B cell (primary cell): ENCODE measurements at regions not wholly inside any gene's neighbourhood (a gene's known extent, or its start where the extent isn't known, plus 50 kb on each side); places are given as distances from the start of the nearest gene placed in this dataset.

ENCODE experiments used
- ATAC-seq: fragments of 200-7000 bp; cut with Tn5 transposase; one replicate; pipeline ENCODE4 v1.10.0; 2021; ENCODE audit warnings: low read depth, mild to moderate bottlenecking, moderate number of reproducible peaks, moderate library complexity
- CTCF ChIA-PET: fragments of 350-600 bp; sonication (Branson Sonifier 250); formaldehyde crosslinking; loops from one replicate; lab custom pipeline; 2021; ENCODE audit warnings: antibody characterized with exemption, inconsistent platforms; lab: Charles Lee
- POLR2A ChIA-PET: fragments of 350-600 bp; sonication (Branson Sonifier 250); formaldehyde crosslinking; loops from one replicate; lab custom pipeline; 2021; ENCODE audit warnings: antibody characterized with exemption; lab: Charles Lee
- DNase-seq: peaks from one replicate; pipeline ENCODE4 v3.0.0; 2013
- H2AFZ ChIP-seq: 2 replicates; pipeline ENCODE4 v1.6.1; 2012; ENCODE audit warnings: mild to moderate bottlenecking, low read depth, low read length; ENCODE audit not compliant: insufficient read depth, poor library complexity, severe bottlenecking
- H3K27ac ChIP-seq, 2 donors: 1 replicate in 1 of 2; 2 replicates in 1 of 2; pipeline ENCODE4 v1.5.1; 2012 to 2013; ENCODE audit warnings: low read length in 2 of 2, mild to moderate bottlenecking in 2 of 2, moderate library complexity in 1 of 2
- H3K27me3 ChIP-seq, 4 experiments: fragments of 200-600 bp in 1 of 4; sonication (generic) in 1 of 4; replicated peaks in 1 of 4; 1 replicate in 2 of 4; 2 replicates in 2 of 4; pipeline versions ENCODE4 v1.6.1 to v1.7.0; 2013 to 2016; ENCODE audit warnings: low read length in 3 of 4, mild to moderate bottlenecking in 2 of 4, mixed read lengths in 1 of 4, moderate library complexity in 1 of 4; ENCODE audit not compliant: insufficient read depth in 4 of 4, control insufficient read depth in 3 of 4; ENCODE audit errors: control extremely low read depth in 1 of 4
- H3K36me3 ChIP-seq, 2 experiments: replicated peaks in 1 of 2; 1 replicate in 1 of 2; 2 replicates in 1 of 2; pipeline versions ENCODE4 v1.6.1 to v1.7.1; 2013; ENCODE audit warnings: low read length in 1 of 2; ENCODE audit not compliant: insufficient read depth in 2 of 2, control insufficient read depth in 1 of 2; ENCODE audit errors: control extremely low read depth in 1 of 2, extremely low read depth in 1 of 2
- H3K4me1 ChIP-seq, 2 donors: fragments of 200-600 bp in 1 of 2; sonication (generic) in 1 of 2; 1 replicate in 1 of 2; 2 replicates in 1 of 2; pipeline versions ENCODE4 v1.5.1 to v1.6.1; 2013 to 2017; ENCODE audit warnings: low read length in 2 of 2; ENCODE audit not compliant: control insufficient read depth in 2 of 2, insufficient read depth in 2 of 2
- H3K4me2 ChIP-seq: replicated peaks from 2 replicates; pipeline ENCODE3; 2012; ENCODE audit warnings: mild to moderate bottlenecking, low read depth, low read length; ENCODE audit not compliant: poor library complexity, severe bottlenecking
- H3K4me3 ChIP-seq, 5 experiments: fragments of 200-600 bp in 1 of 5; sonication (generic) in 1 of 5; 1 replicate in 3 of 5; 2 replicates in 2 of 5; pipeline versions ENCODE4 v1.5.1 to v1.7.0; 2011 to 2016; ENCODE audit warnings: low read length in 4 of 5, mild to moderate bottlenecking in 4 of 5, low read depth in 2 of 5, control low read depth in 1 of 5, moderate library complexity in 1 of 5; ENCODE audit not compliant: insufficient read depth in 1 of 5; ENCODE audit errors: control extremely low read depth in 1 of 5, extremely low read depth in 1 of 5
- H3K79me2 ChIP-seq: fragments of 200-600 bp; sonication (generic); one replicate; pipeline ENCODE4 v1.6.0; 2016; ENCODE audit warnings: low read length; ENCODE audit not compliant: control insufficient read depth, insufficient read depth
- H3K9ac ChIP-seq: fragments of 200-600 bp; sonication (generic); 2 replicates; pipeline ENCODE4 v1.6.1; 2017; ENCODE audit warnings: mild to moderate bottlenecking, low read length, moderate library complexity
- H3K9me3 ChIP-seq, 3 donors: one replicate each; pipeline versions ENCODE4 v1.6.1 to v1.7.1; 2013; ENCODE audit warnings: low read length in 2 of 3; ENCODE audit not compliant: control insufficient read depth in 2 of 3, insufficient read depth in 1 of 3; ENCODE audit errors: control extremely low read depth in 1 of 3
- H4K20me1 ChIP-seq: 2 replicates; pipeline ENCODE4 v1.6.0; 2012; ENCODE audit warnings: mild to moderate bottlenecking, low read length; ENCODE audit not compliant: insufficient read depth, control insufficient read depth, poor library complexity, severe bottlenecking
- H3K27ac Mint-ChIP-seq: one replicate; pipeline ENCODE4 v1.8.0; 2021; ENCODE audit warnings: mixed read lengths
- H3K27me3 Mint-ChIP-seq: one replicate; pipeline ENCODE4 v1.8.0; 2021; ENCODE audit warnings: mixed read lengths
- H3K4me1 Mint-ChIP-seq: one replicate; pipeline ENCODE4 v1.8.0; 2021; ENCODE audit warnings: mixed read lengths
- H3K4me3 Mint-ChIP-seq: one replicate; pipeline ENCODE4 v1.8.0; 2021; ENCODE audit warnings: mixed read lengths
- H3K9me3 Mint-ChIP-seq: one replicate; pipeline ENCODE4 v1.8.0; 2022; ENCODE audit warnings: mixed read lengths; ENCODE audit not compliant: insufficient read depth
- EZH2 ChIP-seq: IDR thresholded peaks from 2 replicates; pipeline ENCODE4 v1.6.1; 2012; ENCODE audit warnings: borderline replicate concordance, low read depth, mild to moderate bottlenecking, moderate library complexity, low read length; ENCODE audit not compliant: insufficient read depth, poor library complexity, severe bottlenecking
- WGBS: methylation state at CpG from one replicate; pipeline ENCODE4 v1.1.5; 2013; ENCODE audit warnings: missing lambda C conversion rate; ENCODE audit not compliant: insufficient coverage; 5-methylcytosine and 5-hydroxymethylcytosine counted together
- intact Hi-C: fragments of 100-400 bp; cut with micrococcal nuclease; formaldehyde crosslinking; loops from one replicate; pipeline ENCODE4 v1.10.0; 2022
- TF ChIP-seq, protein P1 (sequence below): fragments of 200-600 bp; IDR thresholded peaks from one replicate; pipeline ENCODE4 v1.8.0; 2022; ENCODE audit warnings: antibody characterized with exemption, mild to moderate bottlenecking

DNA sequence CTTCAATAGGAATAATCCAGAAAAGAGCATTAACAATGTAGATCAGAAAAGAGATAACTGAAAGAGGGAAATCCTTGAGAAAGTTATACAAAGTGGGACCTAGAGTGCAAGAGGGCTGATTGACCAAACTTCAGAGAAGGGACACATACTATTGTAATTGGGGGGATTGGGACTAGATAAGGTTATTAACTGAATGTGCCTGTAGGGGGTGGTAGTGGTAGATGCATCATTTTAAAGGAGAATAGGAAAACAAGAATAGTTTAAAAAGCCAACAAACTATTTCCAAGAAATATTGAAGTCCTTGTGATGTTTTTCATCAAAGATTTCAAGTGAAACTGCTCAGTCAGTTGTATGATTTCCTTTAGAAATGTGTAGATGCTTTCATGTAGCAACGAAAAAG lies 468.5 kb downstream of the TAF11L14 start:
- Histone ChIP-seq H3K36me3 (no peaks in the 10 kb centered on the region), H3K4me2 (no peak overlapping the region), H3K4me1 (no peaks in the 10 kb centered on the region), H4K20me1 (no peaks in the 10 kb centered on the region), H3K9me3 (no peaks in the 10 kb centered on the region), H3K27me3 (no peaks in the 10 kb centered on the region), H3K79me2 (no peaks in the 10 kb centered on the region), H3K4me3 (no peak overlapping the region), H3K27ac (no peak overlapping the region), H2AFZ (no peak overlapping the region), H3K9ac (no peak overlapping the region)
- no peak overlapping the region for H3K27ac Mint-ChIP-seq
- H3K9me3 Mint-ChIP-seq: no peaks in the 10 kb centered on the region
- no peak for DNase-seq
- TF ChIP-seq, protein P1, sequence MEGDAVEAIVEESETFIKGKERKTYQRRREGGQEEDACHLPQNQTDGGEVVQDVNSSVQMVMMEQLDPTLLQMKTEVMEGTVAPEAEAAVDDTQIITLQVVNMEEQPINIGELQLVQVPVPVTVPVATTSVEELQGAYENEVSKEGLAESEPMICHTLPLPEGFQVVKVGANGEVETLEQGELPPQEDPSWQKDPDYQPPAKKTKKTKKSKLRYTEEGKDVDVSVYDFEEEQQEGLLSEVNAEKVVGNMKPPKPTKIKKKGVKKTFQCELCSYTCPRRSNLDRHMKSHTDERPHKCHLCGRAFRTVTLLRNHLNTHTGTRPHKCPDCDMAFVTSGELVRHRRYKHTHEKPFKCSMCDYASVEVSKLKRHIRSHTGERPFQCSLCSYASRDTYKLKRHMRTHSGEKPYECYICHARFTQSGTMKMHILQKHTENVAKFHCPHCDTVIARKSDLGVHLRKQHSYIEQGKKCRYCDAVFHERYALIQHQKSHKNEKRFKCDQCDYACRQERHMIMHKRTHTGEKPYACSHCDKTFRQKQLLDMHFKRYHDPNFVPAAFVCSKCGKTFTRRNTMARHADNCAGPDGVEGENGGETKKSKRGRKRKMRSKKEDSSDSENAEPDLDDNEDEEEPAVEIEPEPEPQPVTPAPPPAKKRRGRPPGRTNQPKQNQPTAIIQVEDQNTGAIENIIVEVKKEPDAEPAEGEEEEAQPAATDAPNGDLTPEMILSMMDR: no peak
- TF ChIP-seq EZH2: no peak
- no CpG with 5 or more reads among the region's 1 CpG for WGBS
- POLR2A ChIA-PET: no interaction called here
- H3K27me3 Mint-ChIP-seq: no peaks in the 10 kb centered on the region
- no peaks in the 10 kb centered on the region for H3K4me1 Mint-ChIP-seq
- intact Hi-C loops: loop anchor here (5.0 kb wide), 1 partner anchor 885 kb away; the partner anchor contains the start of gene BASP1
- CTCF ChIA-PET: no interaction called here
- no peak for ATAC-seq
- H3K4me3 Mint-ChIP-seq: no peak overlapping the region

DNA sequence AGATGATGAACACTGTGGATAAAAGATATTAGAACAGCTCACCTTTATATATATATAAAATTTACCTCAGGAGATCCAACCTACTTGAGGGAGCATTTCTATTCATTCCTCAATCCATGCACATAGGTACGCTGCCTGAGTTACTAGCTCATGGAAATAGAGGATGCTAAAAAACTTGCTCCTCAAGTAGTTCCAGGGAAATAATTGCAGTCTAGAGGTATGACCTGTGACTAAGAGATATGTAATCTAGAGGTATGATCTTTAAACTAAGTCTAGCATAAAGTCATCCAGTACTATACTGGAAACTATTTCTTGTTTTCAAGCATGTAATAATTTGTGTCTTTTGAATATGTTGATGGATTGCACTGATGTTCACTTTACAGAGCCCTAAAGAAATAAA lies 471.2 kb downstream of the TAF11L14 start:
- H3K27ac ChIP-seq: no peak overlapping the region
- no peak overlapping the region for H3K9ac ChIP-seq
- H3K4me3 ChIP-seq: no peak overlapping the region
- no peaks in the 10 kb centered on the region for H3K4me1 Mint-ChIP-seq
- H3K9me3 ChIP-seq: no peaks in the 10 kb centered on the region
- H3K4me1 ChIP-seq: no peaks in the 10 kb centered on the region
- ATAC-seq (no peak), DNase-seq (no peak)
- WGBS: no CpG with 5 or more reads among the region's 1 CpG
- intact Hi-C loops: no loop called here
- CTCF ChIA-PET: no interaction called here
- peaks cover 3% of the 10 kb centered on the region for H3K27me3 Mint-ChIP-seq
- no peaks in the 10 kb centered on the region for H3K79me2 ChIP-seq
- no peak overlapping the region for H3K4me2 ChIP-seq
- H3K27ac Mint-ChIP-seq: no peak overlapping the region
- TF ChIP-seq EZH2: no peak
- TF ChIP-seq, protein P1: no peak
- H3K4me3 Mint-ChIP-seq: no peak overlapping the region
- no peaks in the 10 kb centered on the region for H3K36me3 ChIP-seq
- H3K9me3 Mint-ChIP-seq: no peaks in the 10 kb centered on the region
- no peaks in the 10 kb centered on the region for H3K27me3 ChIP-seq
- H2AFZ ChIP-seq: no peak overlapping the region
- no peaks in the 10 kb centered on the region for H4K20me1 ChIP-seq
- POLR2A ChIA-PET: no interaction called here
